ENCODE measurements at regions not wholly inside any gene's neighbourhood (a gene's known extent, or its start where the extent isn't known, plus 50 kb on each side); places are given as distances from the start of the nearest gene placed in this dataset.

- no peak for TF ChIP-seq CTCF (IDR thresholded peaks at IDR 0.05; ENCODE audit: control insufficient read depth, insufficient read depth, low read depth, low read length, missing control alignments)
- no peak overlapping the region for H3K4me3 ChIP-seq (ENCODE audit: control insufficient read depth, low read depth, low read length)
- DNase-seq (ENCODE audit: low read depth): no peak
These were observed 913.8 kb upstream of the SLITRK5 start for GRCh38 chr13:86757236-86757978.

- no peak overlapping the region for H3K4me3 ChIP-seq (ENCODE audit: control insufficient read depth, low read depth, low read length)
- DNase-seq (ENCODE audit: low read depth): no peak
- TF ChIP-seq CTCF (IDR thresholded peaks at IDR 0.05; ENCODE audit: control insufficient read depth, insufficient read depth, low read depth, low read length, missing control alignments): no peak
These were observed 913.1 kb upstream of the SLITRK5 start for GRCh38 chr13:86758116-86758515.

GRCh38 chr13:86760620-86761019 lies 910.6 kb upstream of the SLITRK5 start:
- H3K4me3 ChIP-seq (ENCODE audit: control insufficient read depth, low read depth, low read length): no peak overlapping the region
- no peak for TF ChIP-seq CTCF (IDR thresholded peaks at IDR 0.05; ENCODE audit: control insufficient read depth, insufficient read depth, low read depth, low read length, missing control alignments)
- no peak for DNase-seq (ENCODE audit: low read depth)

- no peak for TF ChIP-seq CTCF (IDR thresholded peaks at IDR 0.05; ENCODE audit: control insufficient read depth, insufficient read depth, low read depth, low read length, missing control alignments)
- H3K4me3 ChIP-seq (ENCODE audit: control insufficient read depth, low read depth, low read length): no peak overlapping the region
- DNase-seq (ENCODE audit: low read depth): no peak
These were observed 905.7 kb upstream of the SLITRK5 start for GRCh38 chr13:86765462-86765861.

GRCh38 chr13:86788616-86789015 lies 882.6 kb upstream of the SLITRK5 start:
- DNase-seq (ENCODE audit: low read depth): no peak
- no peak for TF ChIP-seq CTCF (IDR thresholded peaks at IDR 0.05; ENCODE audit: control insufficient read depth, insufficient read depth, low read depth, low read length, missing control alignments)
- no peak overlapping the region for H3K4me3 ChIP-seq (ENCODE audit: control insufficient read depth, low read depth, low read length)

- TF ChIP-seq CTCF (IDR thresholded peaks at IDR 0.05; ENCODE audit: control insufficient read depth, insufficient read depth, low read depth, low read length, missing control alignments): no peak
- H3K4me3 ChIP-seq (ENCODE audit: control insufficient read depth, low read depth, low read length): no peak overlapping the region
- no peak for DNase-seq (ENCODE audit: low read depth)
These were observed 879.0 kb upstream of the SLITRK5 start for GRCh38 chr13:86792153-86792651.

All from AG09309 (cell line).